Liver (tissue), 8 donors: ENCODE measurements at regions not wholly inside any gene's neighbourhood (a gene's known extent, or its start where the extent isn't known, plus 50 kb on each side); places are given as distances from the start of the nearest gene placed in this dataset.

ENCODE experiments used
- DNase-seq: peaks from one replicate; pipeline ENCODE4 v3.0.0-alpha.2; 2017; ENCODE audit warnings: low spot score
- H3K27ac ChIP-seq, 2 donors: one replicate each; pipeline ENCODE4 v1.7.0; 2013; ENCODE audit warnings: inconsistent platforms in 2 of 2, low read length in 2 of 2, control low read depth in 1 of 2, low read depth in 1 of 2, mild to moderate bottlenecking in 1 of 2
- H3K27me3 ChIP-seq, 4 donors: one replicate each; pipeline versions ENCODE4 v1.6.1 to v1.7.0; 2013; ENCODE audit warnings: low read length in 3 of 4, inconsistent platforms in 1 of 4, mild to moderate bottlenecking in 1 of 4, moderate library complexity in 1 of 4; ENCODE audit not compliant: control insufficient read depth in 4 of 4, insufficient read depth in 4 of 4
- H3K36me3 ChIP-seq, 4 donors: one replicate each; pipeline versions ENCODE4 v1.6.1 to v1.7.0; 2013; ENCODE audit warnings: low read length in 3 of 4, mild to moderate bottlenecking in 3 of 4, low read depth in 1 of 4, moderate library complexity in 1 of 4; ENCODE audit not compliant: control insufficient read depth in 4 of 4, insufficient read depth in 3 of 4
- H3K4me1 ChIP-seq, 4 donors: one replicate each; pipeline versions ENCODE4 v1.6.1 to v1.7.0; 2013; ENCODE audit warnings: low read length in 3 of 4, mild to moderate bottlenecking in 3 of 4, moderate library complexity in 1 of 4; ENCODE audit not compliant: control insufficient read depth in 4 of 4, insufficient read depth in 4 of 4
- H3K4me3 ChIP-seq, 3 donors: one replicate each; pipeline versions ENCODE4 v1.6.1 to v1.7.0; 2013; ENCODE audit warnings: low read length in 3 of 3, control low read depth in 1 of 3, low read depth in 1 of 3, mild to moderate bottlenecking in 1 of 3
- H3K9ac ChIP-seq, 2 donors: one replicate each; pipeline ENCODE4 v1.7.0; 2013; ENCODE audit warnings: low read length in 2 of 2, mild to moderate bottlenecking in 2 of 2, moderate library complexity in 2 of 2, control low read depth in 1 of 2, low read depth in 1 of 2
- H3K9me3 ChIP-seq, 4 donors: one replicate each; pipeline versions ENCODE4 v1.6.1 to v1.7.0; 2013; ENCODE audit warnings: low read length in 3 of 4; ENCODE audit not compliant: control insufficient read depth in 4 of 4
- EGR1 ChIP-seq, 2 donors: IDR thresholded peaks; 2 replicates each; pipeline ENCODE4 v1.6.1; 2016 to 2018; ENCODE audit warnings: antibody characterized with exemption in 2 of 2, low read depth in 2 of 2
- FOXA1 ChIP-seq: IDR thresholded peaks from 2 replicates; pipeline ENCODE4 v1.6.1; 2016; ENCODE audit warnings: antibody characterized with exemption
- FOXA2 ChIP-seq: IDR thresholded peaks from 2 replicates; pipeline ENCODE4 v1.6.1; 2016; ENCODE audit warnings: antibody characterized with exemption
- GABPA ChIP-seq, 2 donors: IDR thresholded peaks in 1 of 2; conservative IDR thresholded peaks in 1 of 2; 2 replicates each; pipeline ENCODE4 v1.6.1; 2016; ENCODE audit warnings: antibody characterized with exemption in 2 of 2, mild to moderate bottlenecking in 1 of 2, moderate library complexity in 1 of 2
- HNF4A ChIP-seq, 2 donors: conservative IDR thresholded peaks; 2 replicates each; pipeline ENCODE4 v1.6.1; 2016; ENCODE audit warnings: antibody characterized with exemption in 2 of 2, mild to moderate bottlenecking in 2 of 2
- HNF4G ChIP-seq: IDR thresholded peaks from 2 replicates; pipeline ENCODE4 v1.6.1; 2016; ENCODE audit warnings: antibody characterized with exemption
- NR2F2 ChIP-seq: IDR thresholded peaks from 2 replicates; pipeline ENCODE4 v1.6.1; 2016; ENCODE audit warnings: antibody characterized with exemption
- RAD21 ChIP-seq, 2 donors: IDR thresholded peaks; 2 replicates each; pipeline ENCODE4 v1.6.1; 2016; ENCODE audit warnings: antibody characterized with exemption in 2 of 2, mild to moderate bottlenecking in 2 of 2
- RXRA ChIP-seq, 2 donors: IDR thresholded peaks; 2 replicates each; pipeline ENCODE4 v1.6.1; 2017 to 2018; ENCODE audit warnings: antibody characterized with exemption in 2 of 2, mild to moderate bottlenecking in 1 of 2
- SP1 ChIP-seq: IDR thresholded peaks from 2 replicates; pipeline ENCODE4 v1.6.1; 2018; ENCODE audit warnings: antibody characterized with exemption, mild to moderate bottlenecking
- TAF1 ChIP-seq: conservative IDR thresholded peaks from 2 replicates; pipeline ENCODE4 v1.6.1; 2016; ENCODE audit warnings: antibody characterized with exemption, mild to moderate bottlenecking
- YY1 ChIP-seq: IDR thresholded peaks from 2 replicates; pipeline ENCODE4 v1.6.1; 2016; ENCODE audit warnings: antibody characterized with exemption, mild to moderate bottlenecking
- WGBS: extraction: QIAGEN DNeasy Blood & Tissue Kit; methylation state at CpG from one replicate; pipeline ENCODE4 v1.1.7; 2013; 5-methylcytosine and 5-hydroxymethylcytosine counted together
- TF ChIP-seq, protein P1 (sequence below): IDR thresholded peaks from 2 replicates; pipeline ENCODE4 v1.6.1; 2016; ENCODE audit warnings: antibody characterized with exemption
- TF ChIP-seq, protein P2 (sequence below): IDR thresholded peaks from 2 replicates; pipeline ENCODE4 v1.6.1; 2016; ENCODE audit warnings: antibody characterized with exemption, mild to moderate bottlenecking
- TF ChIP-seq, protein P3 (sequence below): IDR thresholded peaks from 2 replicates; pipeline ENCODE4 v1.6.1; 2016; ENCODE audit warnings: antibody characterized with exemption
- TF ChIP-seq, protein P4 (sequence below): IDR thresholded peaks from 2 replicates; pipeline ENCODE4 v1.6.1; 2016; ENCODE audit warnings: antibody characterized with exemption
- TF ChIP-seq, protein P5 (sequence below): fragments of 150-350 bp; IDR thresholded peaks from 2 replicates; pipeline ENCODE4 v1.5.1; 2017; ENCODE audit warnings: improper control_type of control experiment, low read depth, low read length; ENCODE audit not compliant: missing input control
- donor health status: healthy.
- donor health status: healthy.
- donor health status: healthy.
- donor health status: healthy.
- donor health status: healthy.

DNA sequence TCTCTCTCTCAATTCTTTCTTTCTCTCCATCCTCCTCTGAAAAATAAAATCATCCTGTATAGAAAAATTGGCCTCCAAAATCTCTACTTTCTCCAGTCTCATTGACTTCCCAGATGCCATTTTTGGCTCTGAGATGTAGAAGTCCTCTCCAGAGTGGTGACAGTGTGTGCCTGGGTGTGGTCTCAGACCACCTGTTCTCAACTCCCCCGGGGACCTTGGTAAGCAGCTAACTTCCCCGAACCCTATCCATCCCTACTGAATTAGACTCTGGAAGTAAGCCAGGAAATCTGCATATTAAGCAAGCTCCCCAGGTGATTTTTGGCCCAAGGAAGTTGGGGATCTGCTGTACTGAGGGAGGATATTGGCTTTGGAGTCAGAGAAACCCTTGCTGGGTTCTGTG is 120.5 kb downstream of the WDR11 start:
- Histone ChIP-seq H3K9me3 (peaks cover 0 to 22% (median 7%) of the 10 kb centered on the region in 4 donors), H3K27ac (no peak overlapping the region), H3K4me1 (no peaks in the 10 kb centered on the region), H3K9ac (no peak overlapping the region), H3K36me3 (no peaks in the 10 kb centered on the region), H3K4me3 (no peak overlapping the region), H3K27me3 (peaks cover 0 to 5% (median 0%) of the 10 kb centered on the region in 4 donors)
- TF ChIP-seq GABPA (IDR thresholded peaks at IDR 0.05 in 1 of 2, conservative IDR thresholded peaks at IDR 0.05 in 1 of 2) (no peak), FOXA1 (no peak), HNF4G (no peak), RAD21 (IDR thresholded peaks at IDR 0.05) (no peak), EGR1 (IDR thresholded peaks at IDR 0.05; ENCODE audit: low read depth in 2 of 2) (no peak), TAF1 (no peak), FOXA2 (no peak), RXRA (IDR thresholded peaks at IDR 0.05) (no peak), YY1 (no peak), SP1 (no peak), HNF4A (conservative IDR thresholded peaks at IDR 0.05) (no peak), NR2F2 (no peak)
- TF ChIP-seq, protein P1, sequence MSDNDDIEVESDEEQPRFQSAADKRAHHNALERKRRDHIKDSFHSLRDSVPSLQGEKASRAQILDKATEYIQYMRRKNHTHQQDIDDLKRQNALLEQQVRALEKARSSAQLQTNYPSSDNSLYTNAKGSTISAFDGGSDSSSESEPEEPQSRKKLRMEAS, result no peak
- TF ChIP-seq, protein P2, sequence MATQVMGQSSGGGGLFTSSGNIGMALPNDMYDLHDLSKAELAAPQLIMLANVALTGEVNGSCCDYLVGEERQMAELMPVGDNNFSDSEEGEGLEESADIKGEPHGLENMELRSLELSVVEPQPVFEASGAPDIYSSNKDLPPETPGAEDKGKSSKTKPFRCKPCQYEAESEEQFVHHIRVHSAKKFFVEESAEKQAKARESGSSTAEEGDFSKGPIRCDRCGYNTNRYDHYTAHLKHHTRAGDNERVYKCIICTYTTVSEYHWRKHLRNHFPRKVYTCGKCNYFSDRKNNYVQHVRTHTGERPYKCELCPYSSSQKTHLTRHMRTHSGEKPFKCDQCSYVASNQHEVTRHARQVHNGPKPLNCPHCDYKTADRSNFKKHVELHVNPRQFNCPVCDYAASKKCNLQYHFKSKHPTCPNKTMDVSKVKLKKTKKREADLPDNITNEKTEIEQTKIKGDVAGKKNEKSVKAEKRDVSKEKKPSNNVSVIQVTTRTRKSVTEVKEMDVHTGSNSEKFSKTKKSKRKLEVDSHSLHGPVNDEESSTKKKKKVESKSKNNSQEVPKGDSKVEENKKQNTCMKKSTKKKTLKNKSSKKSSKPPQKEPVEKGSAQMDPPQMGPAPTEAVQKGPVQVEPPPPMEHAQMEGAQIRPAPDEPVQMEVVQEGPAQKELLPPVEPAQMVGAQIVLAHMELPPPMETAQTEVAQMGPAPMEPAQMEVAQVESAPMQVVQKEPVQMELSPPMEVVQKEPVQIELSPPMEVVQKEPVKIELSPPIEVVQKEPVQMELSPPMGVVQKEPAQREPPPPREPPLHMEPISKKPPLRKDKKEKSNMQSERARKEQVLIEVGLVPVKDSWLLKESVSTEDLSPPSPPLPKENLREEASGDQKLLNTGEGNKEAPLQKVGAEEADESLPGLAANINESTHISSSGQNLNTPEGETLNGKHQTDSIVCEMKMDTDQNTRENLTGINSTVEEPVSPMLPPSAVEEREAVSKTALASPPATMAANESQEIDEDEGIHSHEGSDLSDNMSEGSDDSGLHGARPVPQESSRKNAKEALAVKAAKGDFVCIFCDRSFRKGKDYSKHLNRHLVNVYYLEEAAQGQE, result no peak
- TF ChIP-seq, protein P3, sequence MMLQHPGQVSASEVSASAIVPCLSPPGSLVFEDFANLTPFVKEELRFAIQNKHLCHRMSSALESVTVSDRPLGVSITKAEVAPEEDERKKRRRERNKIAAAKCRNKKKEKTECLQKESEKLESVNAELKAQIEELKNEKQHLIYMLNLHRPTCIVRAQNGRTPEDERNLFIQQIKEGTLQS, result no peak
- TF ChIP-seq, protein P4, sequence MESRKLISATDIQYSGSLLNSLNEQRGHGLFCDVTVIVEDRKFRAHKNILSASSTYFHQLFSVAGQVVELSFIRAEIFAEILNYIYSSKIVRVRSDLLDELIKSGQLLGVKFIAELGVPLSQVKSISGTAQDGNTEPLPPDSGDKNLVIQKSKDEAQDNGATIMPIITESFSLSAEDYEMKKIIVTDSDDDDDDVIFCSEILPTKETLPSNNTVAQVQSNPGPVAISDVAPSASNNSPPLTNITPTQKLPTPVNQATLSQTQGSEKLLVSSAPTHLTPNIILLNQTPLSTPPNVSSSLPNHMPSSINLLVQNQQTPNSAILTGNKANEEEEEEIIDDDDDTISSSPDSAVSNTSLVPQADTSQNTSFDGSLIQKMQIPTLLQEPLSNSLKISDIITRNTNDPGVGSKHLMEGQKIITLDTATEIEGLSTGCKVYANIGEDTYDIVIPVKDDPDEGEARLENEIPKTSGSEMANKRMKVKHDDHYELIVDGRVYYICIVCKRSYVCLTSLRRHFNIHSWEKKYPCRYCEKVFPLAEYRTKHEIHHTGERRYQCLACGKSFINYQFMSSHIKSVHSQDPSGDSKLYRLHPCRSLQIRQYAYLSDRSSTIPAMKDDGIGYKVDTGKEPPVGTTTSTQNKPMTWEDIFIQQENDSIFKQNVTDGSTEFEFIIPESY, result no peak
- TF ChIP-seq, protein P5, sequence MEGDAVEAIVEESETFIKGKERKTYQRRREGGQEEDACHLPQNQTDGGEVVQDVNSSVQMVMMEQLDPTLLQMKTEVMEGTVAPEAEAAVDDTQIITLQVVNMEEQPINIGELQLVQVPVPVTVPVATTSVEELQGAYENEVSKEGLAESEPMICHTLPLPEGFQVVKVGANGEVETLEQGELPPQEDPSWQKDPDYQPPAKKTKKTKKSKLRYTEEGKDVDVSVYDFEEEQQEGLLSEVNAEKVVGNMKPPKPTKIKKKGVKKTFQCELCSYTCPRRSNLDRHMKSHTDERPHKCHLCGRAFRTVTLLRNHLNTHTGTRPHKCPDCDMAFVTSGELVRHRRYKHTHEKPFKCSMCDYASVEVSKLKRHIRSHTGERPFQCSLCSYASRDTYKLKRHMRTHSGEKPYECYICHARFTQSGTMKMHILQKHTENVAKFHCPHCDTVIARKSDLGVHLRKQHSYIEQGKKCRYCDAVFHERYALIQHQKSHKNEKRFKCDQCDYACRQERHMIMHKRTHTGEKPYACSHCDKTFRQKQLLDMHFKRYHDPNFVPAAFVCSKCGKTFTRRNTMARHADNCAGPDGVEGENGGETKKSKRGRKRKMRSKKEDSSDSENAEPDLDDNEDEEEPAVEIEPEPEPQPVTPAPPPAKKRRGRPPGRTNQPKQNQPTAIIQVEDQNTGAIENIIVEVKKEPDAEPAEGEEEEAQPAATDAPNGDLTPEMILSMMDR, result no peak
- DNase-seq, result no peak
- 64% methylated on average over 2 of the region's 2 CpGs for WGBS

DNA sequence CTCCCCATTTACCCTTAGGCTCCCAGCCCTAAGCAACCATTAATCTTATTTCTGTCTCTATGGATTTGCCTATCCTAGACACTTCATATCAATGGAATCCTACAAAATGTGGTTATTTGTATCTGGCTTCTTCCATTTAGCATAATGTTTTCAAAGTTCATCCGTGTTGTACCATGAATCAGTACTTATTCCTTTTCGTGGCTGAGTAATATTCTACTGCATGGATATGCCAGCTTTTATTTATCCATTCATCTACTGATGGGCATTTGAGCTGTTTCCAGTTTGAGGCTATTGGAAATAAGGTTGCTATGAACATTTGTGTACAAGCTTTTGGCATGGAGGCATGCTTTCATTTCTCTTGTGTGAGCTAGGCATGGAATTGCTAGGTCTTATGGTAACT is 121.1 kb downstream of the WDR11 start:
- no peak overlapping the region for H3K4me3 ChIP-seq
- H3K27ac ChIP-seq, result no peak overlapping the region
- peaks cover 0 to 22% (median 7%) of the 10 kb centered on the region in 4 donors for H3K9me3 ChIP-seq
- H3K4me1 ChIP-seq, result no peaks in the 10 kb centered on the region
- no peak for DNase-seq
- H3K36me3 ChIP-seq, result no peaks in the 10 kb centered on the region
- no peak overlapping the region for H3K9ac ChIP-seq
- 83% methylated on average over 2 of the region's 2 CpGs for WGBS
- H3K27me3 ChIP-seq, result peaks cover 0 to 5% (median 0%) of the 10 kb centered on the region in 4 donors
- TF ChIP-seq TAF1 (no peak), RAD21 (IDR thresholded peaks at IDR 0.05) (no peak), YY1 (no peak), GABPA (IDR thresholded peaks at IDR 0.05 in 1 of 2, conservative IDR thresholded peaks at IDR 0.05 in 1 of 2) (no peak), FOXA1 (no peak), RXRA (IDR thresholded peaks at IDR 0.05) (no peak), FOXA2 (no peak), EGR1 (IDR thresholded peaks at IDR 0.05; ENCODE audit: low read depth in 2 of 2) (no peak), HNF4A (conservative IDR thresholded peaks at IDR 0.05) (no peak), SP1 (no peak)
- TF ChIP-seq, protein P5, result no peak
- TF ChIP-seq, protein P2, result no peak
